ENCODE measurements at regions not wholly inside any gene's neighbourhood (a gene's known extent, or its start where the extent isn't known, plus 50 kb on each side); places are given as distances from the start of the nearest gene placed in this dataset.

GRCh38 chr6:135644394-135644793, 146.9 kb upstream of the AHI1 start:
- TF ChIP-seq, protein P1, sequence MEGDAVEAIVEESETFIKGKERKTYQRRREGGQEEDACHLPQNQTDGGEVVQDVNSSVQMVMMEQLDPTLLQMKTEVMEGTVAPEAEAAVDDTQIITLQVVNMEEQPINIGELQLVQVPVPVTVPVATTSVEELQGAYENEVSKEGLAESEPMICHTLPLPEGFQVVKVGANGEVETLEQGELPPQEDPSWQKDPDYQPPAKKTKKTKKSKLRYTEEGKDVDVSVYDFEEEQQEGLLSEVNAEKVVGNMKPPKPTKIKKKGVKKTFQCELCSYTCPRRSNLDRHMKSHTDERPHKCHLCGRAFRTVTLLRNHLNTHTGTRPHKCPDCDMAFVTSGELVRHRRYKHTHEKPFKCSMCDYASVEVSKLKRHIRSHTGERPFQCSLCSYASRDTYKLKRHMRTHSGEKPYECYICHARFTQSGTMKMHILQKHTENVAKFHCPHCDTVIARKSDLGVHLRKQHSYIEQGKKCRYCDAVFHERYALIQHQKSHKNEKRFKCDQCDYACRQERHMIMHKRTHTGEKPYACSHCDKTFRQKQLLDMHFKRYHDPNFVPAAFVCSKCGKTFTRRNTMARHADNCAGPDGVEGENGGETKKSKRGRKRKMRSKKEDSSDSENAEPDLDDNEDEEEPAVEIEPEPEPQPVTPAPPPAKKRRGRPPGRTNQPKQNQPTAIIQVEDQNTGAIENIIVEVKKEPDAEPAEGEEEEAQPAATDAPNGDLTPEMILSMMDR (conservative IDR thresholded peaks at IDR 0.05 in 1 of 2, IDR thresholded peaks at IDR 0.05 in 1 of 2; ENCODE audit: low read depth in 1 of 2, low read length in 2 of 2), result no peak
- no peak for TF ChIP-seq EZH2 (IDR thresholded peaks at IDR 0.05; ENCODE audit: low read length, missing control alignments)
